ENCODE measurements at regions not wholly inside any gene's neighbourhood (a gene's known extent, or its start where the extent isn't known, plus 50 kb on each side); places are given as distances from the start of the nearest gene placed in this dataset.
A peak's percentile ranks its signal among the peaks of the same experiment; 100 is the strongest.
"Not testable (repeated sequence)": the region's sequence is repeated elsewhere in the genome, so short reads cannot be mapped to it uniquely, and the experiment has no call there.

DNA sequence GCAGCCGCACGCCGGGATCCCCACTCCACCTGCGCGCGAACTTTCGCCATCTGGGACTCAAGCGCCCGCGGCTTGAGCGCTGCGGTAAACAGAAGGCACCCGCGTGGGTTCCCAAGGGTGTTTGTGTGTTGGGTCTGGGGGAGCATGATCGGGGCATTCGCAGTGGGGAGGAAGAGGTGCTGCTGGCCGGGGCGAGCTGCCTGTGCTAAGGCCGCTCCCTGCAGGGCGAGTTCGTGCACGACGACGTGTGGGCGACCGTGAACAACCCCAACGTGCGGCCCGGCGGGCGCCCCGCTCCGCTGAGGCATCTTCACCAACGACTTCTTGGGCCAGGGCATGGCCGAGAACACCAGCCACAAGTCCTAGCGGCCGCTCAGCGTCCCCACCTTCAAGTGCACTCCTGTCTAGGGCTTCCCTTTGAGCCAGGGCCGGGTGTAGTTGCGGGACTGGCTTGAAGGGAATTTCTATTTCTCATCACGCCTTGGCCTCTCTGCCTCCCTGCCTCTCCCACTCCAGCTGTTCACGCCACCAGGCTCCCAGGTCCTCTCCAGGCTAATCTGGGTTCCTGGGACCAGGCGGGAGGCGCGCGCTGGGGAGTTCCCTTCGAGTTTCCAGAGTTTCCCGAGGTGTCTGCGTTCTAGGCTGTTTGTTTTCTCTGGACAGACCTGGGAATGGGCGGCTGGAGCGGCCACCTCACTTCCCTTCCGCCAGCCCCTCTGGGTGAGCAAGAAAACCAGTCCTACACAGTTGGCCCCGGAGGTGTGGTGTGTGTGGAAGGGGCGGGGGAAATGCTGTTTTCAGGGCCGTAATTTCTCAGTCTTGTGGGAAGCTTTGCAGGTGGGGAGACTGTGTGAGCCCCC lies 417.8 kb upstream of the TMTC1 start:
- no peak for DNase-seq

- no peak for DNase-seq
These were observed 417.1 kb upstream of the TMTC1 start for GRCh38 chr12:30200864-30201263.

DNA sequence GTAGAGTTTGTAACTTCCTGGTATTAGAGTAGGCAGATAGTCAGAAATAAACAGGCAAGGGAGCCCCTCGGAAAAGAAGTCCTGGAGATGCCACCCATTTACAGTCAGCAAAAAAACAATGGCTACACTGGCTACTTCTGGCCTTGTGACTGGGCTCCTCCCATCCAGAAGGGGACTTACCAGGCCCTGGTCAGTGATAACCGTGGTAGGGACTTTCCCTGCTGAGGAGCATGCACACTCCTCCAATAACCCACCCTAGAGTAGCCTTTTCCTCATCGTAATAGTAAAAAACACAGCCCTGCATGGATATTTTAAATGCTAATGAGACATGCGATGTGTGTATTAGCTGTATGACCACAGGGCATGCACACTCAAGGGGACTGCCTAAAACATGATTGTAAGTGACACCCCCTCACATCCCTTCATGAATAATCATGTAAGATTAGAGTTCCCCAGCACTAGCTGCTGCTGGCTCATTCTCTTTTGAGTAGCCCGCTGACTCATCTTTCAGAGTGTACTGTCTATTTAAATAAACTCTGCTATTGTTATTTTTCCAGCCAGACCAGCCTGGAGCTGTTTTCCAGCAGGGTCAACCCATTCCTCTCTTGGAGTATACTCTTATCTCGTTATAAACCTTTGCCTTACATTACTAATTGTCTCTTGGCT lies 413.8 kb upstream of the TMTC1 start:
- peak; percentile 83 for DNase-seq

DNA sequence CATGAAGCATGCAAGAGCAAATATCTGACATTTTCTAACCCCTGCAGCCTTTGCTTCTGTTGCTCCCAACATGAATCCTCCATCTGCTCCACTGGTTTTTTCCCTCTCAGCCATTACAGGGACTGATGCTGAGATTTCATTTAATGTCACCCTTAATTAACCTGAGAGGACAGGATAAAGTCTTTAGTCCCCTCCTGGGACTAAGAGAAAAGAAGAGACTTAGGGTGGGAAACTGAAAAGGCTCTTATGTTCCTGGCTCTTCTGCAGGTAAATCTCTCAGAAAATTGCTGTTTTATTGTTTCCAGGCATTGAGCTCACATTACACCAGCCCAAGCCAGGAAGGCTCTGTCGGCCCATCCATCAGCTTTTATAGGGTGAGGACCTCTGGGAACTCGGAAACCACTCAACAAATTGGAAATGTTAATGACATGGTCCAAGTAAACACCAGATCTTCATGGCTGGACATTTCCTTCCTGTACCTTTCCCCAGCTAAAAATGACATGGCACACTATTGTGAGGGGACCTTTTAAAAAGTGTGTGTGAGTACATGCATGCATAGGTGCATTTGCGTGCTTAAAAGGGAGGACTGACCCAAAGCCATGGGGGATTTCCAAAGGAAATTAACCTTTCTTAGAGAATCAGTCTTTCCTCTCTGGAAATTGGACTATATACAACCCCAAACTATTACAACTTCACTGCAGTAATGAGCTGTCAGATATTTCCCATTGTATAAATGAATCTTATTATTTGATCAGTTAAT lies 408.1 kb upstream of the TMTC1 start:
- no peak for DNase-seq

DNA sequence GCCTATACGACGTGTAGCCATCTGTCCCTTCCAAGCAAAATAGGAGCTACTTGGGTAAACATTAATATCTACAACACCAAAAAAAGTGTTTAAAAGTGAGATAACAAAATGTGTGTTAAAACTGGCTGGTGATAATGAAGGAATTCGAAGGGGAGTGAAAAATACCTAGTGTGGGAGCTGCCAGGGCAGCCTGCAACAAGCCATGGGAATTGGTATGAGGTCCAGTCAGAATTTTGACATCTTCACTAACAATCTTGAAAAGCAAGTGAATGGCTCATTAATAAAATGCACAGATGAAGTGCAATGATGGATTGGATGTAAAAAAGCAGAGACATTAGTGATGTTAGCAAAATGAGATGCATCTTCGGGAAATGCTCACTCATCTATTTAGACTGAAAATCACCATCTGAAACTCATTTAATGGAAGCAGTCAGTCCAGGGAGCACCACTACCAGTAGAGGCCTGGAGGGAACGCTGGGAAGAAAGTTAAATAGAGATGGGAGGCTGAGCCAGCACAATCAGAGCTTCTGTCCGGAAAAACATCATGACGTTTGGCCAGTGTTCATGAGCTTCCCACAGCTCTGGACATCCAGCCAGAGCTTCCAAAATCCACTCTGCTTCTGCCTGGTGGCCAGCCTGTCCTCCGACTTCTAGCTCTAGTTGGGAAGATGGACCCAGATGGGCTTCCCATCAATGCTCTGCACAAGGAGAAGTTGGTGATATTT lies 405.0 kb upstream of the TMTC1 start:
- peak; percentile 67 for DNase-seq

DNA sequence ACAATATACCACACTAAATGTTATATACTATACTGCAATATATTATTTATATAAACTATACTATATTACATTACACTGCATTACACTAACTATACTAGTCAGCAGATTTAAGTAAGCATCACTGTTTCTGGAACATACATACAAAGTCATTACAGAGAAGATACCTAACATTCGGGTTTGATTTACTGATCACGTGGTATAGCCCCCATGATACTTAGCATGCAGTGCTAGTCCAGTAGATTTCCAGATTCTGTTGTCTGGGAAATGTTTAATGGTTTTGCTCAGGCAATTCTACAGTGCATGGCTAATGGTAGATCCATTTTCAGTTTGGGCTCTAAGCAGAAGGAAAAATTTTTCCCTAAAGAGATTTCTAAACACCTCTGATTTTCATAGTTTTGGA lies 403.7 kb upstream of the TMTC1 start:
- no peak for DNase-seq

DNA sequence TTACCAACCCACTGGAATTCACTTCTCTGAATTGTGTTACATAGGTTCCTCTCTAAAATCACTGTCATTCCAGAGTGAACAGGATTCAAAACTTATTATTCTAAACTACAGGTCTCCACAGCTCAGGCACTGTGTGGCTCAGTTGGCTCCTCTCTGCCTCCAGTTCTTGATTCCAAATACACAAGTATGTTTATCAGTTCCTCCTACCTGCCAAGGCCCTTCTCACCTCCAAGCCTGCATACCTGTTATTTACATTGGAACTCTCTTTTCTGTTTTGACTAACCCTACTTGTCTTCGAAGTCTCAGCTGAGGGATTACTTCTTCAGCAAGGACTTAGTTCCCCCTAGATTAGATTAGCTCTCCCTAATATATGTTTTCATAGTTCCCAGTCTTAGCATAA lies 397.6 kb upstream of the TMTC1 start:
- DNase-seq = no peak

DNA sequence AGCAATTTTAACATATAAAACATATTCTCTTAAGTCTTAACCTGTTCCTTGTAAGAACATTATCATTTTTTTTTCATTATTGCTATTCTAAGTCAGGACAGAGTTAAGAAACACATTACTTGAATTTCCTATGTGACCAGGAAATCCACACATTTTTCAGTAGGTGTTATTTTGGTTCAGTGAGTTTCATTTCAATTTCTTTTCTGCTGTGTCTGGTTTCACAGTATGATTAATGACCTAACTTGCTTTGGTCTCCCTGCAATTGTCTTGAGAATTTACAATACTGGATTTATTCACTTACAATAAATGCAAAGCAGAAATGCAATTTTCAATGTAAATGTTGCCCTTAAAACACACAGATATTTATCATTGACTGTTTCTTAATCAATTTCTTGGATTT lies 396.9 kb upstream of the TMTC1 start:
- DNase-seq = no peak

DNA sequence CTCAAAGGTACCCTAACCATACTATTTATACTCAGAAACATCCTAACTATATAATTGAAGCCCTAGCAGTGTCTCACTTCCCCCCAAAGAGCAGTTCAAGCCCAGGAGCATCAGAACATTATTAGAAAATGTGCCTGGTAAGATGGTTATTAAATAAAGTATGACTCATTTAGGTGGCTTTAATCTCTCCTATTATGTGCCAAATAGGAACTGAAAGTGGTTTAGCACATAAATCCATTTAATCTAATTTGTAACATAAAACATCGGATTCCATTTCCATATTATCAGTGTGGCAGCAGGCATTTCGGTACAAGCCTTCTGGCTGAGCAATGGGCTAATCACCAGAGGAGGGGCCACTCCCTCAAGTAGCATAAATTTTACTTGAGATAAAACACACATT lies 395.2 kb upstream of the TMTC1 start:
- no peak for DNase-seq

DNA sequence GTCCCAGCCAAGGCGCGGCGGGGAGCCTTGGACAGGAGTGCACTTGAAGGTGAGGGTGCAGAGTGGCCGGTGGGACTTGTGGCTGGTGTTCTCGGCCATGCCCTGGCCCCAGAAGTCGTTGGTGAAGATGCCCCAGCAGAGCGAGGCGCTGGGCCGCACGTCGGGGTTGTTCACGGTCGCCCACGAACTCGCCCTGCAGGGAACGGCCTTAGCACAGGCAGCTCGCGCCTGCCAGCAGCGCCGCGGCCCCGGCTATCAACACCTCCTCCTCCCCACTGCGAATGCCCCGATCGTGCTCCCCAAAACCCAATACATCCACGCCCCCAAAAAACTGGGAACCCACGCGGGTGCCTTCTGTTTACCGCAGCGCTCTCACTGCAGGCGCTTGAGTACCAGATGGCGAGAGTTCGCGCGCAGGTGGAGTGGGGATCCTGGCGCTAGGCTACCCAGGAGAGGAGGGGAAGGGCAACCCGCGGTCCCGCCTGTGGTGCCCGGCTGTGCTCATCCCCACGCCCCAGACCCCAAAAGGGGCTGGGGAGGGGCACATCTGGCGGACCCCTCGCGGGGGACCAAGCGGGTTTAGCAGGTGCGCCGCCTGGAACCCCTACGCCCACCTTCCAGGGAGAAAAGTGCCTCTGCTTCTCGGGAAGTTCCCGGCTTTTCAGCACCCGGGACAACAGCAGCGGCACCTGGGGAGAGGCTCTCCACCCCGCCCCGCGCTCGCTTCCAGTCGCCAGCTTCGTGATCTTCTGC lies 386.3 kb upstream of the TMTC1 start:
- no peak for DNase-seq

DNA sequence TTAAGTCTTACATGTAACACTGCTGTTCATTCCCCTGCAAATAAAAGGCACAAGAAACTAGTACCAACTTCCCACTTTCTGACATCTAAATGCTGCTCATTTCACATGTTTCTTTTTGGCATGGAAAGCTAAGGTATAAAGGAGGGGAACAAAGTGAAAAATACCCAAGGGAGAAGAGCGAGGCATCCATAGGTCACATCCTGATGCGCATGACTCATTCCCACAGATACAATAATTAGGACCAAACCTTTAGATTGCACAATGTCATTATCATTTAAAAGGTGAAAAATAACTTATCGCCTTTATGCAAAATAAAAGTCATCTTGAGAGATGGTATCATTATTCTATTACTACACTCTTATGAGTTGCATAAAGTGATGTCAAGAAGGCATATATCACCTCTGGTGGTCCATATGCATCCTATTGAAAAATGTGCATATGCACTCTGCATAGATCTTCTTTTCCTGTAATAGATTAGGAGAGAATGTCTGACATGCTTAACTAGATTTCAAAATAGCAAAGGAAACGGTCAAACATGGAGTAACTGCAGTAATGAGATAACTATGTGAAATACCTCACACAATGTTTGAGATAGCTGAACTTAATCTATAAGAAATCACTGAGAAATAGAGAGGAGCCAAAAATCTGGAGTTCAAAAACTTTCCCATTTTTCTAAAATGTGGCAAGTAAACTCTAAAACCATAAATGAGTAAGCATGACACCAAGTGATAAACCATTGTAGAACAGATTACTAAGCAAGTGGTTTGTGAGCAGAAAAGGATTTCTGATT lies 382.5 kb upstream of the TMTC1 start:
- DNase-seq = peak; percentile 77

DNA sequence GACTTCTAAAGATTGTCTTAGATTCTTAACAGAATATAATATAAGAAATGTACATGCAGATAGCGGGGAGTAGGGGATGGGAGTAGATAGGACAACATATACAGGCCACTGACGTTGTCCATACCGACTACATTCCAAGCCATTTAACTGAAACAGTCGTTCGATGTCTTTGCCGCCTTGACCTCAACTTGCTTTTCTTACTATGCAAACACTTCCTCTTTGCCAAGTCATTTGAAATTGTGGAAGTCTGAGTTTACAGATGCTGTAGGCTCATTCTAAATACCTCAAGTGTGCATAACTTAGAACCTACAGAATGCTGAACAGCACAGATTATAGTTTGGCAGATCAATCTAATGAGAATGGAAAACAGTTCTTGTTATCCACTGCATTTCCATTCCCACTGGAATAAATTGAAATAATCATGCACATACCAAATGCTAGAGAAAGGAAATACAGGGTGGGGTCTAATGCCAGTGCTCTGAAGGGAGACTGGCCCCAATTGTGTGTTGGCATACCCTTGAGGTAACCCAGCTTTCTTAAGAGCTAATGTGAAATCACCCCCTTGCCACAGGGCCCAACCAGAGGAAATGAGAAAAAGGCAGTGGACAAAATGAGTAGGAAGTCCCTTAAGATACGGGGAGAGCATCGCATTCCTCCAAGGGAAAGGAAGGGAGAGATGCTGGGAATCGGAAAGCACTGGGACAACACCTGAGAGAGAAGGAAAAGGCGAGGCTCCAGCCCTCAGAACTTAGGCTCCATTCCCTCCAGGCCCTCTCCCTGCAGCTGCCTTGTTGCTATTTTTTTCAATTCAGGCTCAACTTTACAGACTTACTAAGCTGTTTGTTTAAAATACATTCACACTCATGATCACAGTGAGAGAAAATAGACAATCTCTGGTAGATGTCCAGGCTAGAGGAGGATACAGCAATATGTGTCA lies 380.9 kb upstream of the TMTC1 start:
- no peak for DNase-seq

GRCh38 chr12:30156833-30157232 lies 373.1 kb upstream of the TMTC1 start:
- DNase-seq = not testable (repeated sequence)

GRCh38 chr12:30155001-30155730 lies 371.4 kb upstream of the TMTC1 start:
- DNase-seq = peak; percentile 22

GRCh38 chr12:30153981-30154380 lies 370.2 kb upstream of the TMTC1 start:
- no peak for DNase-seq

DNA sequence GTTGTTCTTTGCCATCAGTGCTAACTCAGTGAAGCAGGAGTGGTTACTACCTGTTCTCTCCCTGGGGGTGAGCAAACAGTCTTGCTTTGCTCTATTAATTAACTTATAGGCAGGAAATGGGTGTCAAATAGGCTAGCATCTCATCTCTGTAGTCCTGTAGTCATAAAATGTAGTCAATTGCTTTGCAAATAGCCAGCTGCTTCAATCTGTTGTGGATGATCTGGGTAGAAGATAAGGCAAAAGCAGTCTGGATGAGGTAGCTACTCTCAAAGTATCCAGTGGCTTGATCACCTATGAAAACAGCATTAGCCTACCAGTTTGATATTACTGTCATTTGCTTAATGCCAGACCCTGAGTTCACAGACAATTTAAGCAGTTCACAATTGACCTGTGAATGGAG lies 369.0 kb upstream of the TMTC1 start:
- DNase-seq = no peak

DNA sequence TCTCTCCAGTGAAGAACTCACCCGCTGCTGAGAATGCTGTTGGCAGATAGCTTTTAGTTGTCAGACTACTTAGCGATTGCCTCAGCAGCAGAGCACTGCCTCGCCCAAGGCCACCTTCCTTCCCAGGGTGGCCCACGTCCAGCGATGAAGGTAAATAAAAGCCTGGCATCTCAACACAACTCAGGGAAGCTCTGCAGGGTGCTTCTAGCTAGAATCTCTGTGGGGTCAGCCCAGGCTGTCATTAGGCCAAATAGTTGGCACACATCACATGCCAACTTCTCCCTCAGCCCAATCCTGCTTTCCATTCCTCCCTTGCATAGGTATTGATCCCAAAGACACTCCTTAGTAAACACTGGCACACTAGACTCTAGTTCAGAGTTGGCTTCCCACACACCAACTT lies 368.1 kb upstream of the TMTC1 start:
- no peak for DNase-seq

DNA sequence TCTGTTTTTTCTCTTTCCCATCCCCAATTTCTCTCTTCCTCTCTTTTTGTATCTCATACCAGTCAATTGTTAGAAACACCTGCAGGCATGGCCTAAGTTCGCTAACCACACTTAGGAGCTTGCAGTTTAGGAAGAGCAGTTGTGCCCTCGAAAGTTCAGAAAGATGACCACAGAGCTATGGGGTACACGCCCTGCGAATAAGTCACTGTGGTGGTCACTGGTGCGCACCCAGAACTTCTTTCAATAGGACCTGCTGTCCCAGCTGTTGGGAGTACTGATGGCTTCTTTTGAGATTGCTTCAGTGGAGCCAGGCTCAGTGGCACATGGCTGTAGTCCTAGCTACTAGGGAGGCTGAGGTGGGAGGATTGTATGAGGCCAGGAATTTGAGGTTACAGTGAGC lies 362.8 kb upstream of the TMTC1 start:
- DNase-seq = no peak

GRCh38 chr12:30145684-30146032 lies 361.9 kb upstream of the TMTC1 start:
- no peak for DNase-seq

Measured in NCI-H226 (cell line).